ENCODE measurements at regions not wholly inside any gene's neighbourhood (a gene's known extent, or its start where the extent isn't known, plus 50 kb on each side); places are given as distances from the start of the nearest gene placed in this dataset.

- TF ChIP-seq YY1 (IDR thresholded peaks at IDR 0.05; ENCODE audit: insufficient read depth, insufficient read length): no peak
- no peak for TF ChIP-seq ZNF274 (IDR thresholded peaks at IDR 0.05; ENCODE audit: low read depth, low read length)
- no peak for TF ChIP-seq SUZ12 (IDR thresholded peaks at IDR 0.05; ENCODE audit: extremely low read depth, insufficient read depth, insufficient read length)
Measured at GRCh38 chr6:125593746-125594145, 155.7 kb upstream of the HEY2 start.

Measured in NT2/D1 (cell line).